K562 (cell line): ENCODE measurements at regions not wholly inside any gene's neighbourhood (a gene's known extent, or its start where the extent isn't known, plus 50 kb on each side); places are given as distances from the start of the nearest gene placed in this dataset.

Experiments used
- ATAC-seq: fragments of 200-7000 bp; cut with Tn5 transposase; 3 replicates; pipeline ENCODE4 v1.9.1; 2020; ENCODE audit warnings: moderate library complexity
- BruUV-seq: library from RNA; stranded (reverse); fragments of 400-500 nt; replicated peaks from 2 replicates; lab custom pipeline; 2021; lab: Mats Ljungman, UMichigan
- CTCF ChIA-PET: fragments of 300-600 bp; formaldehyde crosslinking; extraction: SDS; loops from one replicate; lab custom pipeline; 2021; ENCODE audit warnings: low intra/inter-chr PET ratio; lab: Yijun Ruan, JAX
- POLR2A ChIA-PET: fragments of 300-600, 350-650 bp; sonication (Branson Sonifier 250); formaldehyde crosslinking; extraction: SDS; loops from one replicate; lab custom pipeline; 2021; ENCODE audit warnings: antibody characterized with exemption, inconsistent platforms; lab: Yijun Ruan, JAX
- DNase-seq, 4 experiments: peaks; one replicate each; pipeline versions ENCODE4 v3.0.0 to v3.0.0-alpha.2; 2011 to 2018; ENCODE audit warnings: low spot score in 3 of 4, mixed read lengths in 3 of 4; ENCODE audit errors: extremely low read depth in 1 of 4
- FAIRE-seq: peaks from 2 replicates; lab custom pipeline; 2011; peaks lifted over from hg19 to GRCh38; lab: Jason Lieb, UNC
- H2AFZ ChIP-seq: 2 replicates; pipeline ENCODE4 v1.6.0; 2011; ENCODE audit warnings: low read depth, low read length, control low read depth, inconsistent platforms
- H3K27ac ChIP-seq: fragments of 200-600 bp; 3 replicates; pipeline ENCODE4 v1.8.0; 2011; ENCODE audit warnings: low read depth, mild to moderate bottlenecking, control low read depth, inconsistent platforms, low read length, moderate library complexity, mixed read lengths; ENCODE audit errors: extremely low read depth
- H3K27me3 ChIP-seq, 2 experiments: fragments of 300-600 bp in 1 of 2; 2 replicates in 1 of 2; 3 replicates in 1 of 2; pipeline versions ENCODE4 v1.6.0 to v1.8.0; 2011; ENCODE audit warnings: inconsistent platforms in 2 of 2, low read length in 2 of 2, mild to moderate bottlenecking in 1 of 2, mixed read lengths in 1 of 2, moderate library complexity in 1 of 2; ENCODE audit not compliant: control insufficient read depth in 2 of 2, insufficient read depth in 2 of 2
- H3K36me3 ChIP-seq: fragments of 300-600 bp; 3 replicates; pipeline ENCODE4 v1.8.0; 2011; ENCODE audit warnings: mild to moderate bottlenecking, low read length, inconsistent platforms; ENCODE audit not compliant: control insufficient read depth, insufficient read depth
- H3K4me1 ChIP-seq, 2 experiments: fragments of 200-600 bp in 1 of 2; replicated peaks in 1 of 2; 2 replicates in 1 of 2; 3 replicates in 1 of 2; pipeline versions ENCODE4 v1.5.1 to v1.8.0; 2011; ENCODE audit warnings: inconsistent platforms in 2 of 2, low read length in 2 of 2, mild to moderate bottlenecking in 1 of 2, mixed read lengths in 1 of 2, moderate library complexity in 1 of 2; ENCODE audit not compliant: control insufficient read depth in 2 of 2, insufficient read depth in 2 of 2
- H3K4me2 ChIP-seq: 2 replicates; pipeline ENCODE4 v1.6.1; 2011; ENCODE audit warnings: low read length, control low read depth, inconsistent platforms, mixed read lengths; ENCODE audit not compliant: insufficient read depth
- H3K4me3 ChIP-seq: fragments of 200-600 bp; sonication (generic), shearing (Covaris generic); 2 replicates; pipeline ENCODE4 v1.5.1; 2016; ENCODE audit warnings: control low read depth, inconsistent platforms
- H3K79me2 ChIP-seq: fragments of 200-600 bp; 3 replicates; pipeline ENCODE4 v1.8.0; 2011; ENCODE audit warnings: low read length, inconsistent platforms; ENCODE audit not compliant: control insufficient read depth, insufficient read depth
- H3K9ac ChIP-seq, 2 experiments: 2 replicates each; pipeline versions ENCODE4 v1.6.0 to v1.6.1; 2011; ENCODE audit warnings: low read depth in 2 of 2, low read length in 2 of 2, control low read depth in 1 of 2, inconsistent platforms in 1 of 2, mild to moderate bottlenecking in 1 of 2, mixed read lengths in 1 of 2; ENCODE audit not compliant: insufficient read depth in 1 of 2
- H3K9me1 ChIP-seq: one replicate; pipeline ENCODE4 v1.6.0; 2011; ENCODE audit warnings: inconsistent platforms, mild to moderate bottlenecking, low read length, moderate library complexity; ENCODE audit not compliant: control insufficient read depth, insufficient read depth
- H3K9me3 ChIP-seq: replicated peaks from 2 replicates; pipeline ENCODE4 v1.5.1; 2011; ENCODE audit warnings: low read depth, low read length, inconsistent platforms; ENCODE audit not compliant: control insufficient read depth, insufficient read depth
- H4K20me1 ChIP-seq: replicated peaks from 2 replicates; pipeline ENCODE4 v1.6.1; 2011; ENCODE audit warnings: low read length, inconsistent platforms, mixed read lengths; ENCODE audit not compliant: control insufficient read depth, insufficient read depth
- CBX8 ChIP-seq: fragments of 200-600 bp; sonication (generic); IDR thresholded peaks from 2 replicates; pipeline ENCODE4 v1.6.1; 2012; ENCODE audit warnings: borderline replicate concordance, mixed run types, low read depth, mild to moderate bottlenecking, moderate library complexity, mixed read lengths, low read length, control low read depth, inconsistent platforms; ENCODE audit not compliant: poor library complexity, severe bottlenecking; ENCODE audit errors: extremely low read depth
- EGR1 ChIP-seq: fragments of 450-650 bp; conservative IDR thresholded peaks from 2 replicates; pipeline ENCODE4 v1.6.1; 2017; ENCODE audit warnings: mild to moderate bottlenecking
- EWSR1 ChIP-seq: fragments of 450-650 bp; IDR thresholded peaks from 2 replicates; pipeline ENCODE4 v1.6.1; 2018; ENCODE audit warnings: borderline replicate concordance, mild to moderate bottlenecking, low read depth, moderate library complexity; ENCODE audit not compliant: partially characterized antibody
- MBD2 ChIP-seq: sonication (generic); IDR thresholded peaks from 2 replicates; pipeline ENCODE4 v1.6.1; 2016; ENCODE audit warnings: low read depth, borderline replicate concordance
- MTF1 ChIP-seq: fragments of 250-450 bp; sonication (Bioruptor Pico); IDR thresholded peaks from 2 replicates; pipeline ENCODE4 v1.9.0; 2021; ENCODE audit warnings: moderate library complexity, mild to moderate bottlenecking, inconsistent platforms, borderline replicate concordance
- MYC ChIP-seq, 2 experiments: fragments of 250-450 bp in 1 of 2; sonication (Bioruptor Pico) in 1 of 2; IDR thresholded peaks; 2 replicates each; pipeline versions ENCODE4 v1.5.1 to v1.6.1; 2012 to 2021; ENCODE audit warnings: low read depth in 2 of 2, borderline replicate concordance in 1 of 2, improper control_type of control experiment in 1 of 2, low read length in 1 of 2, mild to moderate bottlenecking in 1 of 2, moderate library complexity in 1 of 2
- NCOA2 ChIP-seq, 2 experiments: fragments of 450-650 bp; IDR thresholded peaks; 2 replicates each; pipeline ENCODE4 v1.6.1; 2018; ENCODE audit warnings: mild to moderate bottlenecking in 2 of 2, moderate library complexity in 1 of 2; ENCODE audit not compliant: partially characterized antibody in 2 of 2
- NCOA6 ChIP-seq: fragments of 450-650 bp; IDR thresholded peaks from 2 replicates; pipeline ENCODE4 v1.6.1; 2017; ENCODE audit warnings: mild to moderate bottlenecking
- PTBP1 ChIP-seq: fragments of 200-400 bp; formaldehyde crosslinking; IDR thresholded peaks from 2 replicates; pipeline ENCODE4 v1.6.1; 2017; ENCODE audit warnings: low read depth, low read length
- SAP30 ChIP-seq: fragments of 200-600 bp; sonication (generic); IDR thresholded peaks from 2 replicates; pipeline ENCODE4 v1.6.1; 2012; ENCODE audit warnings: borderline replicate concordance, low read depth, mild to moderate bottlenecking, moderate library complexity, low read length, control low read depth, inconsistent platforms; ENCODE audit not compliant: insufficient read depth, poor library complexity, severe bottlenecking
- TEAD2 ChIP-seq: fragments of 450-650 bp; IDR thresholded peaks from 2 replicates; pipeline ENCODE4 v1.6.1; 2016; ENCODE audit warnings: missing genetic modification characterization, control low read depth, missing compliant biosample characterization
- TGIF2 ChIP-seq: sonication (generic); formaldehyde crosslinking; IDR thresholded peaks from 2 replicates; pipeline ENCODE4 v1.8.1; 2022; ENCODE audit warnings: mild to moderate bottlenecking, missing genetic modification reagents, moderate library complexity
- XRCC3 ChIP-seq: fragments of 450-650 bp; IDR thresholded peaks from 2 replicates; pipeline ENCODE4 v1.6.1; 2017; ENCODE audit warnings: mild to moderate bottlenecking, moderate library complexity
- XRCC4 ChIP-seq: IDR thresholded peaks from one replicate; pipeline ENCODE4 v1.6.1; 2011; ENCODE audit not compliant: insufficient read depth, insufficient read length; ENCODE audit errors: extremely low read depth
- ZNF561 ChIP-seq: fragments of 450-650 bp; formaldehyde crosslinking; conservative IDR thresholded peaks from 2 replicates; pipeline ENCODE4 v1.4.0; 2020; ENCODE audit warnings: mild to moderate bottlenecking, moderate library complexity
- WGBS: fragments of 100-300 bp; shearing (Covaris generic); methylation state at CpG from one replicate; pipeline ENCODE4 v1.1.6; 2016; ENCODE audit warnings: low coverage, mixed read lengths; ENCODE audit not compliant: insufficient coverage; ENCODE audit errors: missing lambda C conversion rate; 5-methylcytosine and 5-hydroxymethylcytosine counted together
- in situ Hi-C: fragments of 300-500 bp; cut with MboI; formaldehyde crosslinking; loops from 4 replicates; pipeline ENCODE4 v1.15.0; 2018; ENCODE audit warnings: inconsistent platforms, mixed read lengths
- intact Hi-C: fragments of 100-400 bp; cut with micrococcal nuclease; formaldehyde crosslinking; loops from 2 replicates; pipeline ENCODE4 v1.14.2; 2022
- TF ChIP-seq, protein P1 (sequence below), 2 experiments: fragments of 450-650 bp in 1 of 2; sonication (generic) in 1 of 2; formaldehyde crosslinking in 1 of 2; IDR thresholded peaks in 1 of 2; conservative IDR thresholded peaks in 1 of 2; 2 replicates each; pipeline versions ENCODE4 v1.6.1 to v1.8.1; 2016 to 2023; ENCODE audit warnings: mild to moderate bottlenecking in 2 of 2, moderate library complexity in 2 of 2, inconsistent platforms in 1 of 2, missing genetic modification reagents in 1 of 2
- TF ChIP-seq, protein P2 (sequence below): fragments of 250-450 bp; sonication (Bioruptor Pico); IDR thresholded peaks from 2 replicates; pipeline ENCODE4 v1.6.1; 2021; ENCODE audit warnings: mild to moderate bottlenecking
- TF ChIP-seq, protein P3 (sequence below): sonication (generic); formaldehyde crosslinking; IDR thresholded peaks from 2 replicates; pipeline ENCODE4 v1.4.0; 2020; ENCODE audit warnings: mild to moderate bottlenecking, missing genetic modification reagents

GRCh38 chr6:105644073-105644489, 241.2 kb upstream of the PREP start (continued):
- TF ChIP-seq, protein P1, sequence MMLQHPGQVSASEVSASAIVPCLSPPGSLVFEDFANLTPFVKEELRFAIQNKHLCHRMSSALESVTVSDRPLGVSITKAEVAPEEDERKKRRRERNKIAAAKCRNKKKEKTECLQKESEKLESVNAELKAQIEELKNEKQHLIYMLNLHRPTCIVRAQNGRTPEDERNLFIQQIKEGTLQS (IDR thresholded peaks at IDR 0.05): no peak
- TF ChIP-seq, protein P1 (CRISPR knock-in tag; conservative IDR thresholded peaks at IDR 0.05): no peak
- TF ChIP-seq XRCC3: no peak

- intact Hi-C loops (no loop called here), in situ Hi-C loops (no loop called here)
- WGBS: 1% methylated on average over 4 of the region's 4 CpGs
- H3K36me3 ChIP-seq: no peaks in the 10 kb centered on the region
- no peaks in the 10 kb centered on the region for H4K20me1 ChIP-seq
- no peaks in the 10 kb centered on the region for H3K79me2 ChIP-seq
- peaks cover 3 to 4% of the 10 kb centered on the region in 2 experiments; a peak in 3 of 5 replicates for H3K27me3 ChIP-seq
- no peak overlapping the region for H3K4me3 ChIP-seq
- no peak overlapping the region for H3K27ac ChIP-seq
- no peak for FAIRE-seq
- CTCF ChIA-PET: no interaction called here
- DNase-seq: no peak
- no peaks in the 10 kb centered on the region for H3K9me1 ChIP-seq
- POLR2A ChIA-PET: no interaction called here
- no peak for ATAC-seq
- no peaks in the 10 kb centered on the region for H3K9me3 ChIP-seq
- BruUV-seq: no TSS peak
- H2AFZ ChIP-seq: no peak overlapping the region
- H3K4me1 ChIP-seq: no peaks in the 10 kb centered on the region; a peak in 1 of 5 replicates
- H3K4me2 ChIP-seq: no peak overlapping the region
- no peak overlapping the region for H3K9ac ChIP-seq
- TF ChIP-seq PTBP1 (no peak), ZNF561 (CRISPR knock-in tag) (no peak), CBX8 (no peak), MTF1 (CRISPR knock-in tag) (no peak), XRCC4 (no peak), EWSR1 (no peak), TEAD2 (tag) (no peak), MYC (IDR thresholded peaks at IDR 0.05; ENCODE audit: low read depth, low read length) (no peak), MYC (CRISPR knock-in tag; IDR thresholded peaks at IDR 0.05; ENCODE audit: borderline replicate concordance, low read depth) (no peak), TGIF2 (CRISPR knock-in tag) (no peak), MBD2 (no peak), EGR1 (no peak), SAP30 (no peak), NCOA2 (IDR thresholded peaks at IDR 0.05; ENCODE audit: partially characterized antibody in 2 of 2) (no peak), NCOA6 (no peak)
- TF ChIP-seq, protein P2, sequence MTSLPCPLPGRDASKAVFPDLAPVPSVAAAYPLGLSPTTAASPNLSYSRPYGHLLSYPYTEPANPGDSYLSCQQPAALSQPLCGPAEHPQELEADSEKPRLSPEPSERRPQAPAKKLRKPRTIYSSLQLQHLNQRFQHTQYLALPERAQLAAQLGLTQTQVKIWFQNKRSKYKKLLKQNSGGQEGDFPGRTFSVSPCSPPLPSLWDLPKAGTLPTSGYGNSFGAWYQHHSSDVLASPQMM (CRISPR knock-in tag): no peak
- TF ChIP-seq, protein P3, sequence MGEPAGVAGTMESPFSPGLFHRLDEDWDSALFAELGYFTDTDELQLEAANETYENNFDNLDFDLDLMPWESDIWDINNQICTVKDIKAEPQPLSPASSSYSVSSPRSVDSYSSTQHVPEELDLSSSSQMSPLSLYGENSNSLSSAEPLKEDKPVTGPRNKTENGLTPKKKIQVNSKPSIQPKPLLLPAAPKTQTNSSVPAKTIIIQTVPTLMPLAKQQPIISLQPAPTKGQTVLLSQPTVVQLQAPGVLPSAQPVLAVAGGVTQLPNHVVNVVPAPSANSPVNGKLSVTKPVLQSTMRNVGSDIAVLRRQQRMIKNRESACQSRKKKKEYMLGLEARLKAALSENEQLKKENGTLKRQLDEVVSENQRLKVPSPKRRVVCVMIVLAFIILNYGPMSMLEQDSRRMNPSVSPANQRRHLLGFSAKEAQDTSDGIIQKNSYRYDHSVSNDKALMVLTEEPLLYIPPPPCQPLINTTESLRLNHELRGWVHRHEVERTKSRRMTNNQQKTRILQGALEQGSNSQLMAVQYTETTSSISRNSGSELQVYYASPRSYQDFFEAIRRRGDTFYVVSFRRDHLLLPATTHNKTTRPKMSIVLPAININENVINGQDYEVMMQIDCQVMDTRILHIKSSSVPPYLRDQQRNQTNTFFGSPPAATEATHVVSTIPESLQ (CRISPR knock-in tag): no peak
Measured at GRCh38 chr6:105642708-105643107, 239.8 kb upstream of the PREP start.
